ENCODE measurements at regions not wholly inside any gene's neighbourhood (a gene's known extent, or its start where the extent isn't known, plus 50 kb on each side); places are given as distances from the start of the nearest gene placed in this dataset.
"Not testable (repeated sequence)": the region's sequence is repeated elsewhere in the genome, so short reads cannot be mapped to it uniquely, and the experiment has no call there.

GRCh38 chr11:23885801-23886200, 611.1 kb upstream of the LUZP2 start:
- DNase-seq, result no peak

- DNase-seq, result not testable (repeated sequence)
These were observed 609.7 kb upstream of the LUZP2 start for GRCh38 chr11:23887122-23887521.

GRCh38 chr11:23893126-23893525, 603.7 kb upstream of the LUZP2 start:
- DNase-seq, result no peak

GRCh38 chr11:23897453-23898286, 599.2 kb upstream of the LUZP2 start:
- no peak for DNase-seq

GRCh38 chr11:23903044-23903704, 593.7 kb upstream of the LUZP2 start:
- no peak for DNase-seq

- DNase-seq, result no peak
These were observed 577.4 kb upstream of the LUZP2 start for GRCh38 chr11:23919455-23919854.

- no peak for DNase-seq
These were observed 573.5 kb upstream of the LUZP2 start for GRCh38 chr11:23923357-23923756.

- DNase-seq, result no peak
These were observed 572.6 kb upstream of the LUZP2 start for GRCh38 chr11:23924226-23924625.

- no peak for DNase-seq
These were observed 565.4 kb upstream of the LUZP2 start for GRCh38 chr11:23931443-23931842.

GRCh38 chr11:23932485-23932898, 564.4 kb upstream of the LUZP2 start:
- DNase-seq, result no peak

- no peak for DNase-seq
These were observed 563.1 kb upstream of the LUZP2 start for GRCh38 chr11:23933721-23934120.

- not testable (repeated sequence) for DNase-seq
These were observed 562.1 kb upstream of the LUZP2 start for GRCh38 chr11:23934671-23935270.

- not testable (repeated sequence) for DNase-seq
These were observed 554.6 kb upstream of the LUZP2 start for GRCh38 chr11:23942117-23942815.

GRCh38 chr11:23944923-23945322, 551.9 kb upstream of the LUZP2 start:
- no peak for DNase-seq

- no peak for DNase-seq
These were observed 549.0 kb upstream of the LUZP2 start for GRCh38 chr11:23947883-23948282.

GRCh38 chr11:23948851-23949250, 548.0 kb upstream of the LUZP2 start:
- no peak for DNase-seq

- DNase-seq, result no peak
These were observed 542.7 kb upstream of the LUZP2 start for GRCh38 chr11:23953951-23954710.

- DNase-seq, result no peak
These were observed 542.1 kb upstream of the LUZP2 start for GRCh38 chr11:23954730-23955129.

- no peak for DNase-seq
These were observed 540.3 kb upstream of the LUZP2 start for GRCh38 chr11:23956586-23956985.

- DNase-seq, result no peak
These were observed 539.5 kb upstream of the LUZP2 start for GRCh38 chr11:23957314-23957713.

GRCh38 chr11:23959462-23959861, 537.4 kb upstream of the LUZP2 start:
- DNase-seq, result no peak

GRCh38 chr11:23961503-23962338, 535.1 kb upstream of the LUZP2 start:
- DNase-seq, result no peak

Data from DMS79 treated with DMSO at 0.1 percent for 48 hours (cell line).